Transverse colon (tissue), 4 donors: ENCODE measurements at regions not wholly inside any gene's neighbourhood (a gene's known extent, or its start where the extent isn't known, plus 50 kb on each side); places are given as distances from the start of the nearest gene placed in this dataset.
A peak's percentile ranks its signal among the peaks of the same experiment; 100 is the strongest.

Experiments used
- DNase-seq: peaks from one replicate; pipeline ENCODE4 v3.0.0-alpha.2; 2019
- H3K27ac ChIP-seq, 4 donors: fragments of 200-600 bp; sonication (generic); 2 replicates each; pipeline ENCODE4 v1.5.1; 2016 to 2018; ENCODE audit warnings: inconsistent platforms in 4 of 4
- H3K27me3 ChIP-seq: fragments of 200-600 bp; sonication (generic); 2 replicates; pipeline ENCODE4 v1.5.1; 2017; ENCODE audit warnings: inconsistent platforms
- H3K36me3 ChIP-seq, 4 donors: fragments of 200-600 bp; sonication (generic); 2 replicates each; pipeline ENCODE4 v1.5.1; 2017 to 2019; ENCODE audit warnings: inconsistent platforms in 4 of 4
- H3K4me1 ChIP-seq, 4 donors: fragments of 200-600 bp; sonication (generic); 2 replicates each; pipeline ENCODE4 v1.5.1; 2017 to 2020; ENCODE audit warnings: inconsistent platforms in 4 of 4
- H3K4me3 ChIP-seq, 4 donors: fragments of 200-600 bp; sonication (generic); 1 replicate in 1 of 4; 2 replicates in 3 of 4; pipeline versions ENCODE4 v1.5.1 to v1.6.1; 2017 to 2019; ENCODE audit warnings: inconsistent platforms in 4 of 4
- H3K9me3 ChIP-seq, 2 donors: fragments of 200-600 bp; sonication (generic); 2 replicates each; pipeline ENCODE4 v1.5.1; 2017 to 2019; ENCODE audit warnings: inconsistent platforms in 2 of 2
- CTCF ChIP-seq, 5 experiments: fragments of 200-600 bp in 3 of 5; fragments of 450-650 bp in 2 of 5; sonication (generic) in 3 of 5; IDR thresholded peaks; 1 replicate in 2 of 5; 2 replicates in 3 of 5; pipeline ENCODE4 v1.5.1; 2016 to 2017; ENCODE audit warnings: antibody characterized with exemption in 5 of 5, inconsistent platforms in 3 of 5, mild to moderate bottlenecking in 2 of 5, moderate library complexity in 1 of 5
- EP300 ChIP-seq: sonication (generic); formaldehyde crosslinking; IDR thresholded peaks from one replicate; pipeline ENCODE4 v1.6.1; 2017; ENCODE audit warnings: antibody characterized with exemption, low read depth
- POLR2A ChIP-seq: fragments of 450-650 bp; IDR thresholded peaks from one replicate; pipeline ENCODE4 v1.6.1; 2016; ENCODE audit warnings: antibody characterized with exemption, mild to moderate bottlenecking, moderate library complexity
- POLR2AphosphoS5 ChIP-seq, 3 donors: sonication (generic); formaldehyde crosslinking; IDR thresholded peaks; one replicate each; pipeline ENCODE4 v1.6.1; 2016; ENCODE audit warnings: antibody characterized with exemption in 3 of 3
- WGBS, 2 donors: methylation state at CpG; one replicate each; pipeline ENCODE4 v1.1.5; 2018; ENCODE audit warnings: low coverage in 1 of 2; 5-methylcytosine and 5-hydroxymethylcytosine counted together
- in situ Hi-C, 4 donors: fragments of 200-750 bp; cut with MboI; loops; one replicate each; pipeline versions ENCODE4 v1.15.0 to v1.15.1; 2017; ENCODE audit warnings: low sequenced_read_pairs in 3 of 4, low pct_ligation_motif_present in 1 of 4, low pct_unique_long_range_greater_than_20kb in 1 of 4
- intact Hi-C: fragments of 100-400 bp; cut with DNase I; formaldehyde crosslinking; loops from one replicate; pipeline ENCODE4 v1.15.1; 2023; ENCODE audit warnings: low total_unique reads

DNA sequence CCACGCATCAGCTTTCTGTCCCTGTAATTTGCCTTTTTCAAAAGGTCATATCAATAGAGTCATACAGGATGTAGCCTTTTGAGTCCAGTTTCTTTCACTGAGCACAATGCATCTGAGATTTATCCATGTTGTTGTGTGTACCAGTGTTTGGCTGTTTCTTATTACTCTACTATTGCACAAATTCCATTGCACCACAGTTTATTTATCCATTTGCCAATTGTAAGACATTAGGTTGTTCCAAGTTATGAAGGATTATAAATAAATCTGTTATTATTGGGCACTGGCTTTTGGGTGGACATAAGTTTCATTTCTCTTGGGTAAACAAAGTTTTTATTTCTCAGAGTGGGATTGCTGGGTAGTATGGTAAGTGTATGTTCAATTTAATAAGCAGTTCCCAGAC is 68.3 kb upstream of the TBPL2 start:
- Histone ChIP-seq H3K27me3 (no peaks in the 10 kb centered on the region), H3K4me1 (no peaks in the 10 kb centered on the region), H3K9me3 (no peaks in the 10 kb centered on the region), H3K27ac (no peak overlapping the region), H3K4me3 (no peak overlapping the region), H3K36me3 (no peaks in the 10 kb centered on the region)
- WGBS, 2 donors: 80 to 94% methylated on average over 1 of the region's 1 CpG
- TF ChIP-seq POLR2A (no peak), EP300 (no peak), POLR2AphosphoS5 (IDR thresholded peaks at IDR 0.05) (no peak), CTCF (IDR thresholded peaks at IDR 0.05) (no peak)
- in situ Hi-C loops: no loop called here
- intact Hi-C loops: no loop called here
- no peak for DNase-seq

DNA sequence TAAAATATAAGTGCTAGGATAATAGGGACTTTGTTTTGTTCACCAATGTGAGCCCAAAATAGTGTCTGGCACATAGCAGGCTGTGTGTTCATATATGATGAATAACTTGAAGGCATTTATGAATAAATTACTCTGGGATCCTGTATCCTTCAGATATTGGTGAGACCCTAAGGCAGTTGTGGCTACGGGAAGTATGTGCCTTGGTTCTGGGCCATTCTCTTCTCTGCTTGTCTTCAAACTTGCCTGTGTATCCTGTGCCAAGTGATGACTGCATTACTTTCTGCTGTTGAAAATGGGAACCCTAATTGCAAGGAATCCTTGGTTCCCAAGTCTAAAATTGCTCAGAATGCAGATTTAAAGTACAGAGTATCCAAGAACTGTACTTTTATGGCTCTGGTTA is 67.6 kb upstream of the KTN1 start:
- Histone ChIP-seq H3K9me3 (no peaks in the 10 kb centered on the region), H3K4me3 (no peak overlapping the region), H3K27me3 (no peaks in the 10 kb centered on the region), H3K36me3 (no peaks in the 10 kb centered on the region), H3K4me1 (no peaks in the 10 kb centered on the region), H3K27ac (no peak overlapping the region)
- intact Hi-C loops (no loop called here), in situ Hi-C loops (no loop called here)
- WGBS, 2 donors: 84% methylated on average over 1 of the region's 1 CpG; no CpG with 5 or more reads in 1 of the 2 donors
- TF ChIP-seq POLR2AphosphoS5 (IDR thresholded peaks at IDR 0.05): no peak
- no peak for TF ChIP-seq EP300
- TF ChIP-seq POLR2A: no peak
- TF ChIP-seq CTCF (IDR thresholded peaks at IDR 0.05): no peak
- DNase-seq: no peak

GRCh38 chr14:55513491-55513890 is 66.5 kb upstream of the KTN1 start:
- intact Hi-C loops (no loop called here), in situ Hi-C loops (no loop called here)
- H3K27me3 ChIP-seq: no peaks in the 10 kb centered on the region
- no peak for DNase-seq
- H3K4me3 ChIP-seq: no peak overlapping the region
- no peaks in the 10 kb centered on the region for H3K9me3 ChIP-seq
- H3K27ac ChIP-seq: no peak overlapping the region
- H3K4me1 ChIP-seq: no peaks in the 10 kb centered on the region
- TF ChIP-seq CTCF (IDR thresholded peaks at IDR 0.05): no peak
- TF ChIP-seq POLR2AphosphoS5 (IDR thresholded peaks at IDR 0.05): no peak
- no peak for TF ChIP-seq EP300
- no peak for TF ChIP-seq POLR2A
- 89 to 96% methylated on average over 8 to 10 of the region's 10 CpGs for WGBS, 2 donors
- H3K36me3 ChIP-seq: no peaks in the 10 kb centered on the region

GRCh38 chr14:55514819-55515490 is 65.1 kb upstream of the KTN1 start:
- WGBS, 2 donors: 81 to 84% methylated on average over 4 to 17 of the region's 17 CpGs
- Histone ChIP-seq H3K4me1 (no peaks in the 10 kb centered on the region), H3K27me3 (no peaks in the 10 kb centered on the region), H3K36me3 (no peaks in the 10 kb centered on the region), H3K27ac (peak overlapping the region in 1 of 4 donors; percentile 24), H3K9me3 (no peaks in the 10 kb centered on the region), H3K4me3 (no peak overlapping the region)
- in situ Hi-C loops: no loop called here
- DNase-seq: no peak
- no peak for TF ChIP-seq POLR2A
- no peak for TF ChIP-seq CTCF (IDR thresholded peaks at IDR 0.05)
- TF ChIP-seq EP300: no peak
- no peak for TF ChIP-seq POLR2AphosphoS5 (IDR thresholded peaks at IDR 0.05)
- intact Hi-C loops: no loop called here
